SIG-M5 treated with dmso at 0.1 percent for 504 hours (cell line): ENCODE measurements at regions not wholly inside any gene's neighbourhood (a gene's known extent, or its start where the extent isn't known, plus 50 kb on each side); places are given as distances from the start of the nearest gene placed in this dataset.

Experiments
- DNase-seq: peaks from one replicate; lab custom pipeline; 2025; ENCODE audit not compliant: unreplicated experiment; lab: John Stamatoyannopoulos, UW

DNA sequence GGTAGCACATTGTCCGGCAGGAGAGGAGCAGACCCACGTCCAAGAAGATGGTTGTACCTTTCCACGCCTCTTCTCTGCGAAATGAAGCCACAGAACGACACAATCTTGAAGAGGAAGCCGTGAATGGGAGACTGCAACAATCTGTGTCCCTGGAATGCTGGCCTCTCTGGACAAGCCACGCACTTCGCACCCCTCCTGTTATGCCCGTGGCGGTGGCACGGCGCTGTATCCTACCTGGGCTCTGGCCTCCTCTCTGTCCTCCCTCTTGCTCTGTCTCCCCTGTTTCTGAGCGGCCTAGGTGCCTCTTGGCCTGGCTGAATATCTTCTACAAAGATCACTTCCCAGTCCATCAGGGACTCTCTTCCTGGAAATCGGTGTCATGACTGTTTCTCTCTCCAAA lies 717.8 kb downstream of the KCNJ18 start:
- no peak for DNase-seq

DNA sequence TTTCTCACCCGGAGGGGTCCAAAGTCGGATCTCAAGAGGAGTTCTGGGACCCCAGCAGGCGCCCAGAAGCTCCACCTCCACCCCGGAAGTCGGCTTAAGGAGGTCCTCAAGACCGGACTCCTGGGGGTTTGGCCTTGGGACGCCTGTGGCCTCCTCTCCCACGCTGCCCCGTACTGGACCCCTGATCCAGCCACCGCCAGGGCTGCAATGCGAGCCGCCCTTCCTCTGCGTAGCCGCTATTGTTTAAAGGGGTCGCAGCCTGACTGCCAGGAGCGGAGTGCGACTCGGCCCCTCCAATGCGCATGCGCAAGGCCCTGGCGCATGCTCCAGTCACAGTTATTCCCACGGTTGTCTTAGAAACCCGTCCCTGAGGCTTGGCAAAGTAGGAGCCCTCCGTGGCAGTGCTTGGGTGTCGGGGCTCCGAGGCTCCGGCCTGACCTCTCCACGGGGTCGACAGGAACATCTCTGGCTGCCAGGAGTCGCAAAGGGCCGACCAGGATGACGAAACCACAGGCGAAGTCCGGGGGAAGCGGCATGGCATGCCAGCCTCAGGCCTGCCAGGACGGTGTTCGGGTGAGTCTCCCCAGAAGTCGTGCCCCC lies 719.0 kb downstream of the KCNJ18 start:
- no peak for DNase-seq

GRCh38 chr17:22435231-22435974 lies 743.1 kb downstream of the KCNJ18 start:
- no peak for DNase-seq

- no peak for DNase-seq
Observed at GRCh38 chr17:22441776-22442175, 749.5 kb downstream of the KCNJ18 start.

- DNase-seq, result no peak
Observed at GRCh38 chr17:22443061-22443460, 750.7 kb downstream of the KCNJ18 start.

GRCh38 chr17:22453181-22453580 lies 760.9 kb downstream of the KCNJ18 start:
- DNase-seq, result no peak

DNA sequence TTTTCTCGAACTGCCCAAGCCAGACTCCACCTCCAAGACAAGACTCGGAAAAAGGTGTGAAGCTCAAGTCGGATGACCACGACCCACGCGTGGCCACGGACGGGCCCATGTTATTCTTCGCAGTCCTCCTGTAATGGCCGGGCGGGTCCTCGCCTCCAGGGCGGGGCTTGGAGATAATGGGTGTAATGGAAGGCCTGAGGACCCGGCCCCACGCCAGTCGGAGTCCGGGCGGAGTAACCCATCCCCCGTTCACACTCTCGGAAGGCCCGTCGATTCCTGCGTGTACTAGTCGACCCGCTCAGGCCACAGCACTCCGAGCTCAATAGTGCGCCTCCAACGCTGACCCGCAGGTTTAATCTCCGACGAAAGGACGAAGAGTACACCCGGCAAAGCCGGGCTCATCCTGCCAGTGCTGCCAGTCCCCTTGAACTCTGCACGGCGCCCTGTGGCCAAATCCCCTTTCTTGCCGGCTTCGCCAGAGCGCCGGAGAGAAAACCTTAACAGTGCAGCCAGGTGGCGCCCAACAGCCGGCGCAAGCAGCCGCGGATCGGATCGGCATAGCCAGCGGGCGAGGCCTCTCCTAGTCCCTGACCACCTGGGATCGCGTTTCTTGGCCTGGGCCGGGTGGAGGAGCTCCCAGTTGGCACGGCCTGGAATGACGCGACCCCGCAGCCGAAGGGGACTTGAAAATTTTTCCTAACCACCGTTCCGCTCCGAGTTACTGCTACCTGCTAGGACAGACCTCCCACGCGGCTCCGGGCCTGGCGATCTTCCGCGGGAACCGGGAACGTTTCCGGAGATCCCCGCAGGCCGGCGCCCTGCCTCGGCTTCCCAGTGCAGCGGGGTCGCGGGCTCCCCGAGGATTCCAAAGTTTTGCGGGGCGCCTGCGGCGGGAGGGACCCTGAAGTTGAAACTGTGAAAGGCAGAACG lies 762.0 kb downstream of the KCNJ18 start:
- DNase-seq, result no peak

- DNase-seq, result no peak
Observed at GRCh38 chr17:22459331-22459952, 767.1 kb downstream of the KCNJ18 start.

DNA sequence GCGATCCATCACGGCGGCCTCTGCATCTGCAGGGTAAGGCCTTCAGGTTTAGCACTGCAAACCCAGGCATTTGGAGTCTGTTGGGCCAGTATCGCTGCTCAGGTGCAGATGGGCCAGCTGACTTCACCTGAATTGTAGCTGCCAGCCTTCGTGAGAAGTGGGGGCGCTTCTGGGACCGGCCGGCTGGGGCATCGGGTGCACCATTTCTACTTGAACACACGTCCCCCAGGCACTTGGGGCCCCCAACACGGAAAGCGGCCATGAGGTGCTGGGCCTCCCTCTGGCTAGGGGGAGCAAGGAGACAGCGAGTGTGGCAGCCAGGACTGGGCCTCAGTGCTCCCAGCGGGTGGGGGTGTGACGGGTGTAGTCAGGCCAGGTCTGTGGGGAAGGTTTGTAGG lies 767.6 kb downstream of the KCNJ18 start:
- DNase-seq, result no peak

GRCh38 chr17:22460461-22461063 lies 768.2 kb downstream of the KCNJ18 start:
- DNase-seq, result no peak

GRCh38 chr17:22461460-22462145 lies 769.3 kb downstream of the KCNJ18 start:
- DNase-seq, result no peak

- DNase-seq, result no peak
Observed at GRCh38 chr17:22462461-22462860, 770.1 kb downstream of the KCNJ18 start.

- no peak for DNase-seq
Observed at GRCh38 chr17:22463110-22463850, 771.0 kb downstream of the KCNJ18 start.

GRCh38 chr17:22464041-22464440 lies 771.7 kb downstream of the KCNJ18 start:
- no peak for DNase-seq

DNA sequence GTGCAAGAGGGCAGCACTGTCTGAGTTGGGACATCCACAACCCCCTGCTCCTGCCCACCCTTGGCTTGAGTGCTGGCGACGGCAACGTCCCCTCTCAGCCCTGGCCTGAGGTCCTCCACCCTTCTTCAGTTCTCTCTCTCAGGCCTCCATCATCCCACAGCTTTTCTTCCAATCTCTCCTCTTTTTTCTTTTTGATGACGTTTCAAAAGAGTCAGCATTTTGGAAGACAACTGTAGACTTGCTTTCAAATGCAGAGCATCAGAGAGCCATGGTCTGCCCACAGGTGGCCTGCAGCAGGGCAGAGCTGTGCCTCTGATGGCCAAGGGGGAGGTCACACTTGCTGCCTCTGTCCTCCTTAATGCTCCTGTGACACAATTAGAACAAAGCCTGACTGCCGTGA lies 775.4 kb downstream of the KCNJ18 start:
- no peak for DNase-seq

DNA sequence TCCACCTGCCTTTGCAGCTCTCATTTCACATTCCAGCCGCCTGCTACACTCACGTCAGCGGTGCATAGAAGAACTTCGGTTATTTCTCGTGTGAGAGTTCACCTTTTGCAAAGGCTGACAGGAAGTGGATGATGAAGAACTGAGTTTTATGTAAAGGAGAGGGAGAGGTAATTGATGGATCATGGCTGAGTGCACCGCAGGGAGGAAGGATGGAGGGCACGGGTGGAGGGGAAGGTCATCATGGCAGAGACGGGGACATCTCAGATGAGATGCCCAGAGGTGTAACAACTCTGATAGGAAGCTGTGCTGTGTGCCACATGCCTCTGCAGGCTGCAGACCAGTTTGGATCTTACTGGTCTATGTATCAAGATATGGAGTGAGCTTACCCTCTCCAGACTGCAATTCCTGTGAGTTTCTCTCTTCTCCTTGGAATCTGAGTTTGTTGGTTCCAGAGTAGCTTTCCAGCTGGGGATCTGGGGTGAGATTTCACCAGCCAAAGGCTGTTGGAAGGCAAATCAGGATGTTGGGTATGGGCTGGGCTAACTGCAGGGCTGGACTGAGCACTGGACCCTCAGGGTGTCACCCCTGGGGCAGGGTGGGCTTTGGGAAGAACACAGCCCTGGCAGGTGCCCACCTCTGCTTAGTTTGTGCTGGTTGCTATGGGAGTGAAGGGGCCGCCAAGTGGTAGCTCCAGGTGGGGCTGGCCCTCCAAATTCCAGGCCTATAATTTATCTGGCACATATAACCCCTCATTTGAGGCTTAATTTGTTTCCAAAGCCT lies 777.0 kb downstream of the KCNJ18 start:
- no peak for DNase-seq

- no peak for DNase-seq
Observed at GRCh38 chr17:22469941-22470340, 777.6 kb downstream of the KCNJ18 start.

GRCh38 chr17:22470411-22471175 lies 778.3 kb downstream of the KCNJ18 start:
- no peak for DNase-seq
